GM21825 (cell line): ENCODE measurements at regions not wholly inside any gene's neighbourhood (a gene's known extent, or its start where the extent isn't known, plus 50 kb on each side); places are given as distances from the start of the nearest gene placed in this dataset.

Experiments
- ATAC-seq: cut with Tn5 transposase; IDR thresholded peaks from one replicate; pipeline ENCODE4 v1.9.1; 2021; ENCODE audit warnings: mild to moderate bottlenecking, moderate library complexity; ENCODE audit not compliant: unreplicated experiment

DNA sequence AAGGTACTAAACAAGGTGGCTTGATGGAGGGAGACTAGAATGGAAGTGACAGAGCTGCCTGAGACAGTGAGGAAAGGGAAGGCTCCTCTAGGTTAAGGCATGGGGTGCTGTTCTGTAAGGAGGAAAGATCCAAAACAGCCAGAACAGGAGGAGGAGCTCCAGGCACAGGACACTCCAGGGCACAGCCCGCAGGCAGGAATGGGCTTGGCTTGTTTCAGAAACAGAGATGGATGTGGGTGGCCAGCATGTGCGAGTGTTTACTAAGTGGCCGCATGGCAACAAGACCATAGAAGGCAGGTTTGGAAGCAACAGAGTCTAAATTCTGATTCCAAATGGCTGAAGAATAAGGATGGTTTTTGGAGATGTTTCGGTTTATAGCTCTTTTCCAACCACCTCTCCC is 889.1 kb downstream of the AACS start:
- no peak for ATAC-seq

DNA sequence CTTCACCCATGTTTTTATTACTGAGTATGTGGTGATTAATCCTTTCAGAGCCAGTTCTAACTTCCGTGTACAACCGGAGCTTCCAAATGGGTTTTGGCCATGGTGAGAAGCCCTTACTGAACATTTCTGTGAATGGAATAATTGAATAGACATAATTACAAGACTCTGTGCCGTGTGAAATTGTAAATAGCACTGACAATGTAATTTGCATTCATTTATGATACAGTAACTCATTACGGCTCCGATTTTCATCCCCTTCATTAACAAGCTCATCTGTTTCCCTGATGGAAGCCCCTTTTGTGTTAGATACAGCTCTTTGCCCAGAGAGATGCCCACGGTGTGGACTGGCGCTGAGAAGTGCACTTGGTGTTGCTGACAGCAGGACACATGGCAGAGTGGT is 891.0 kb downstream of the AACS start:
- no peak for ATAC-seq

DNA sequence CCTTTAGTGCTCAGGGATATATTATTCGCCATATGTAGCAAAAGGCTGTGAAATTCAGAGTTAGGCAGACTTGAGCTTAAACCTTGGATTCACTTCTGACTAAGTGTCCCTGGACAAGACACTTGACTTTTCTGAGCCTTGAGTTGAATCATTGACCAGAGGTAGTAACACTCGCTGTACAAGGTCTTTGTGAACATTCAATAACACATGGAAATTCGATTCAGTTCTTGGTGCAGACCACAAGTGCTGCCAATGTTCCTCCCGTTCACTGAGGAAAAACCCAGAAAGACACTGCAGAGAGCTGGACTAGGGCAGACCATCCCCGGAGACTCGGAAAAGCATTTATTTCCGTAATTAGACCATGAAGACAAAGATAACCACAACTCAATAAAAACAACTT is 901.4 kb downstream of the AACS start:
- ATAC-seq, result no peak

DNA sequence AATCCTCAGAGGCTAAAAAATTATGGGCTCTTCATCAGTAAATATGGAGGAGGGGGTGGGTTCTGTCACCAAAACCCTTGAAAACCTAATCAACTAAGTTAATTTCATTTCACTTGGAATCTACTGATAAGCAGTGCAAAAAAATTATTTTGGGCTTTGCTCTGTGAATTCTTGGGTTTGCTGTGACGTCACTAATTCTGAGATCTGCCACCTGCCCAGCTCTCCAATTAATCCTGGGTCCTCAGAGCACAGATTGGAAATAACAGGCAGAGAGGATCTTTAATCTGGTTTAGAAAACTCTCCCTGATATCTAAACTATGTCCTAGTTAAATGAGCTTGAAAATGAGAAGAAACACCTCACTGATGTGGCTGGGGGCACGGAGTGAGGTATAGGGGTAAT is 903.2 kb downstream of the AACS start:
- no peak for ATAC-seq

DNA sequence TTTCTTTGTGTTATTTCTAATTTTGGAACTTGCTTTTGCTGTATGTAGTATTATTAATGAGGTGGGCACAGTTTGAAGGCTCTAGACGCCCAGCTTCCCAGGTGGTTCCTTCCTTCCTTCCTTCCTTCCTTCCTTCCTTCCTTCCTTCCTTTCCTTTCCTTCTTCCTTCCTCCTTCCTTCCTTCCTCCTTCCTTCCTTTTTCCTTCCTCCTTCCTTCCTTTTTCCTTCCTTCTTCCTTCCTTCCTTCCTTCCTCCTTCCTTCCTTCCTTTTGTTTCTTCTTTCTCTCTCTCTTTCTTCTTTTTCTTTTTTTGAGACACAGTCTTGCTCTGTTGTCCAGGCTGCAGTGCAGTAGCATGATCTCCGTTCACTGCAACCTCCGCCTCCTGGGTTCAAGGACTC is 906.7 kb downstream of the AACS start:
- ATAC-seq, result no peak

DNA sequence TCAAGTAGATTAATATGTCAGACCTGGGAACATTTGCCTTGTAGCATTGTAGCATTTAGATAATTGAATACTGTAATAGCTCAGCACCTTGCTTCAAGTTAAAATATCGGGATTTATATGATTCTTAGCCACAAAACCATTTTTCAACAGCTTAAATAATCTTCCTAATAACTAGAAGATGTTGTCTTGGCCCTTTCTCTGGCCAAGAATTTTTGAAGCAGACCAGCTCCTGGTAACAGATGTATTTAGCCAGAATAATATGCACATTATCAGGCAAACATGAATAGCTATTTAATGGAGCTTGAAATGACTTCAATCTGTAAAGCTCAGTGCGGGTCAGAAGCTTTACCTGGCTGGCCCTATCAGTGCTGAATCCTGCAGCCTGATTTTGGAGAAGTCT is 913.1 kb downstream of the AACS start:
- ATAC-seq, result no peak

DNA sequence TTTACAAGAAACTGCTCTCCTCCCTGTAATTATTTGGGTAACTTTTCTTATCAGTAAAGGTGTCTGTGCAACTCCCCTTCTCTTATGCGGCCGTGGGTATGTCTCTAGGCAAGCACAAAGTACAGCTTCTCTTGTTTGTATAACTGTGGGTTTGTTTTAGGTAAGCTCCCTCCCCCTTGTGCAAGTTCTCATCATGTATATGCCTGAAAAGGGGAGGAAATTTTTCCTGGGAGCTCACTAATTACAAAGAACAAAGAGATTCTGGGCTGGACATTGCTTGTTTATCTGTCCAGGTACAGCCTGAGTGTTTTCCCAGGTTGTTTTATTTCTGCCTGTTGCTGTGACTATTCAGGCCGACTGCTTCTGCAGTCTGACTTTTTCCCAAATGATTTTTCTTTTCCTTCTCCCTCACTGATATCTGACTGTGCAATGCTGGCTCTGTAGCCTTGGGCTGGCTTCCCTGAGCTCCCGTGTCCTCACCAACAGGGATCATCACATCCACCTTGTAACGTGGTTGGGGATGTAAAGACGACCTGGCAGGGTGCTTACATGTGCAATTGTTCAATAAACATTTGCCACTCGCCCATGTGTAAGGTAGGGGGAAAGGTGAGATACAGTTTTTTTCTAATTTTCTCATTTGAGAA is 916.5 kb downstream of the AACS start:
- ATAC-seq, result no peak

DNA sequence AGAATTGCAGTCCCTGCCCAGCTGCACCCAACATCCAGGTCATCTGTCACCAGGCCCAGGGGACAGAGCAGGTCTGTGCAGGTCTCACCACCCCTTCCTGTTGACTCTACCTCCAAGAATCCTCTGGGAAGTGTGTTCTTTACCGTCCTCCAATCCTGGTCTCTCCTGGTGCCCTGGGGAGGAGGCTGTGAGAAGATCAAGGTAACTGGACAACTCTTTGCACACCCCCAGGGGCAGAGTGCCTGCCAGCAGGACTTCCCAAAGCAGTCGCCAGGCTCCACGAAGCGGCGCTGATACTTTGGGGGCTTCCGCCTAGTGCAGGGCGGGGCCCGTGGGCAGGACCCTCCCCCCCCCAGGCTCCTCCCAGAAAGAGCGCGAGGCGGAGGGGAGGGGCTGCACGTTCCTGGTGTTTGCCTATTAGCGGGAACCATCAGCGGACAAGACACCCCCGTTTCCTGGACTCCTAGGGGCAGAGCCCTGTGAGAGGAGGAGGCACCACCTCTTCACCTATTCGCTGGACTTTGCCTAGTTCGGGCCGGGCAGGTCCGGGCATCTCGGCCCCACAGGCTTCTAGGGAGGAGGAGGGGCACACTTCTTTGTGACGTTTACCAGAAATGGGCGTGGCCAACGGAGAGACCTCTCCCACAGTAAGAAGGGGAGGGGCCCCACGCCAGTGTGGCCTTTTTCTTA is 918.0 kb downstream of the AACS start:
- no peak for ATAC-seq

DNA sequence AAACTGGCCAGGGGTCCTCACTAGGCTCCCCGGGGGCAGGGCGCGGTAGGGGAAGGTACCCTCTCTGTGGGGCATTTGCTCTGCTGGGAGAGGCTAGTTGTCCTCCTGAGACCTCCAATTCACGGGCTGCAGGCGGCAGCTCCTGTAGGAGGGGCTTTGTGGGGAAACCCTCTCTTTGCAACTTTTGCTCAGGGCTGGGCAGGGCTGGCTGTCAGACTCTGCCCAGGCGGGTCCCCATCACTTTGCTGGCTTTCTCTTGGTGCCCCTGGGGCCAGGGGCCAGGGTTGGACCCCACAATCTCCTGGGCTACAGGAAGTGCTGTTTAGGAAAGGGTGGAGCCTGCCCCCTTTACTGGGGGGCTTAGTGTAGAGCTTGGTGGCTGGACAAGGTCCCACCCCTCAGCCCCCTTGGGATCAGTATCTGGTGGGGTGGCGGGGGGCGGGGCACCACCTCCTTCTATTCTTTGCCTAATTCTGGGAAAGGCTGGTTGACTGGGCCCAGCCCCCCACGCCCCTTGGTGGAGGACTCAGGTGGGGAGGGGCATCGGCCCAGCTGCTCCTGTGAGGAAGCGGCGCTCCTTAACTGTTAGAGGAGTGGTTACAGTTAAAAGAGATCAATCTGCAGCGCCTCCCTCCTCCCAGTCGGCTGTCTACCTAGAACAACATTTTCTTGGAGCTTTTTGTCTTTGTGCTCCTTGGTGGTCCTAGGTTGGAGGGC is 918.7 kb downstream of the AACS start:
- no peak for ATAC-seq

DNA sequence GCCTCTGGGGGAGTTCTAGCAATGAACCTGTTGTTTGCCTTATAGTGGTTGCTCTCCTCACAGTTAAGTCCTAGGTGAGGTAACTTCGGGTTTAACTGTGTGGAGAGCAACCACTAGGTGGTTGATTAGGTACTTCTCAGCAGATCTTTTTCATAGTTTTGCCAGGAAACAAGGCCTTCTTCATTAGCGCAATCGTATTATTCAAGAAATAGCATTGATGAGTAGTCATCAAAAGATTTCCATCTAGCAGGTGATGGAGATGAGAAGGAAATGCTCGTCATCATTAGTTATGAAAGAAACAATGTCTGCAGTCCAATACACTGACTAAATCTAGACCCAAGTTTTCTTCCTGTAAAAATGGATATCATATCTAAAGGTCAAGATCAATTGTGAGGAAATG is 923.3 kb downstream of the AACS start:
- no peak for ATAC-seq

DNA sequence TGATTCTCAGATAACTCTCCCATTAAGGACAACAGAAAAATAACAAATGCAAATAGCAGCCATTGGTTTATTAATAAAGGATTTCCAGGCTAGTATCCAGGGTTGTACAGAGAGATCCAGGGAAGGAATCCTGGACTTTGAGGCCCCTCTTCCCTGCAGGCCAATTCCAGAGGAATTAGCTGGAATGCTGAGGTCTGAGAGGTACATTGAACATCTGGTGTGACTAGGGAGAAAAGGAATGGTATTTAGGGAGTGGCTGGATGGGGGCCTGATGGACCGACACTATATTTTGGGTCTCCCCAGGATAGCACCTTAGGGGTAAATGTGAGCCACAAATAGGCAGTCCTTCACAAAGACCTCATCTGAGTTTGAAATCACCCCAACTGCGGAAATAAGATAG is 924.5 kb downstream of the AACS start:
- no peak for ATAC-seq

DNA sequence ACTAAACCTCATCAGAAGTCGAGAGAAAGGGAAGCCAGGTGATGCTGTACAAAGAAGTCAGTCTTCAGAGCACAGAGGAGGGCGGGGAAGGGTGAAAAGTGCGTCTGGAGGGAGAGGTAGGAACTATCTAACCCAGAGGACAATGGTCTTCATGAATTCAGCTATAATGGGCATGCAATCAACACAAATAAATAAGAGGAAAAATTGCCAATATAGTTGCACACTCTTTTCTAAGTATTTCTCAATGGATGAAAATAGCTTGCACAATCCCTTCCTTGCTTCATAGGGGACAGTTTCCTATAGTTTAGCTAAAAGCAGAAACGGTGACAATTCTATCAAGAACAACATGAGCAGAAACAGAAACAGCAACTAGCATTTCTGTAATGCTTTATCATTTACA is 931.2 kb downstream of the AACS start:
- no peak for ATAC-seq

DNA sequence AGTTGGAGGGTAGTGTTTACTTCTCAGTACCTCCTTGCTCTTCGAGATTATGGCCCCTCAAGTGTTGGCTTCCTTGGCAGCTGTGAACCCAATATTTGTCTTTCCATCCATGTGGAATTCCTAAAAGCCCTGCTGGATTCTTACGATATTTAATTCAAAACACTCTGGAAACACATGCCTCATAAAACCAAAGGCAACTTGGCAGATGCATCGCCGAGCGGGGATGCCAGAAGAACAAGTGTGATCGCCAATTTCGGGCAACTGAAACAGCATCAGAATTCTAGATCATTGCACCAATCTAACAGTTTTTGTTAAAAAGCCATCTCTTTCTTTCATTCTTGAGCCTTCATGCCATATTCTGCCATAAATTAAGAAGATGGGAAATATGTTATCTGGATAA is 934.4 kb downstream of the AACS start:
- no peak for ATAC-seq

DNA sequence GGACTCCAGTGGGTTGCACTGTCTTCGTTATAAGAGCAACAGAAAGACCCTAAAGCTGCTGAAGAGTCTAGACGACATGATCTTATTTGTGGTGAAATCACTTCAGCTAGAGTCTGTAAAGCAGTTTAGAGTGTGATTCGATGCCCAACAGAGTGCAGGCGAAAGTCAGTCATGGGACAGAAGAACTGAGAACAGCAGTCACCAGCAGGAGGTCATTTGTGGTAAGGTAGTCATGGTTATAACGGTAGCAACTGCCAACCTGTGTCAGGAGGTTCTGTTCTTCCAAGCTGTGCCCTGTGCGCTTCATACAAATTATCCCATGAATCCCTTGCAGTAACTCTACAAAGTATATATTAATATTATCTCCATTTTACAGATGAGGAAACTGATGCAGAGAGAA is 954.1 kb downstream of the AACS start:
- ATAC-seq, result no peak

DNA sequence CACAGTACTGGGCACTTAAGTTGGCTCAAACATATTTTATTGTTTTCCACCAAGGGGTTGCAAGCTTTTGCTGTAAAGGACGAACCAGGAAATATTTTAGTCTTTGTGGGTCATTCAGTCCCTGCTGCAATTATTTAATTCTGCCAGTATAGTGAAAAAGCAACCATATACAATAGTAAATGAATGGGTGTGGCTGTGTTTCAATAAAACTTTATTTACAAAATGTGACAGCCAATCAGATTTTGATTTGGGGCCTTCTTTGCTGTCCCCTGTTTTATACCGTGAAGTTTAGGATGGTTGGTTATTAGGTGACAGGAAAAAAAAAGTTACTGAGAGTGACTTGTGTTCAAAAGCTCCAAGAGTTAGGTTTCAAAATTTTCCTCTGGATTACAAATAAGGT is 956.4 kb downstream of the AACS start:
- no peak for ATAC-seq

DNA sequence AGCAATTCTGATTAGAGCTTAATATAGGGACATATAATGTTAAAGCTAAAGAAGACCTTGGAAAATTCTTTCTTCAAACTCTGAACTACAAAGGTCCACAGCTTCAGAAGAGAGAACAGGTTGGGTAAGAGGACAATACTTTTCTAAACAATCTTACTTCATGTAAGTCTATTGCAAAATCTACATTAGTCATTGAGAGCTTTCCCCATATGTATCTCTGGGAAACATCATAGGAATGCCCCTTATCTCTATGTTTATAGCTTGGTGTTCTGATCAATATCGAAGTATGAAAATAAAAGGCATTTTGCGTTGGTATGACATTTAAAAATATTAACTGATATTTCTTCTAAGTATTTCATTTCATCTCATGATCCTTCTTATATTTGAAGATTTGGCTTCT is 962.6 kb downstream of the AACS start:
- no peak for ATAC-seq

DNA sequence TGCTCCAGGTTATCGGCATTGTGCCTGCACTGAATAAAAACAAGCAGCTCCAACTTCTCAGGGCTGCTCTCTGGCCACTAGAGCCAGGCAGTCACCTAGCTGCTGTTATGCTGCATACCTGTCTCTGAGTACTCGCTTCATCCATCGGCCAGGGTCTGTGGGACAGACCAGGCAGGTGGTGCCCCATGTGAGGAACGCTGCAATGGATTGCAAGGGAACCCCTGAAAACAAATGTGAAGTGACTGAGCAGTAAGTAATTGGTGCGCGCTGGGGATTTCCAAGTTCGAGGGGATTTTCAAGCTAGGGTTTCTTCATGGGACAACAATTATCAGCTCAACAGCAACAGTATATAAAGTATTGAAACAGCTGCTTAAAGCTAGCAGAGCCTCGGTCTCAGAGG is 965.3 kb downstream of the AACS start:
- no peak for ATAC-seq

DNA sequence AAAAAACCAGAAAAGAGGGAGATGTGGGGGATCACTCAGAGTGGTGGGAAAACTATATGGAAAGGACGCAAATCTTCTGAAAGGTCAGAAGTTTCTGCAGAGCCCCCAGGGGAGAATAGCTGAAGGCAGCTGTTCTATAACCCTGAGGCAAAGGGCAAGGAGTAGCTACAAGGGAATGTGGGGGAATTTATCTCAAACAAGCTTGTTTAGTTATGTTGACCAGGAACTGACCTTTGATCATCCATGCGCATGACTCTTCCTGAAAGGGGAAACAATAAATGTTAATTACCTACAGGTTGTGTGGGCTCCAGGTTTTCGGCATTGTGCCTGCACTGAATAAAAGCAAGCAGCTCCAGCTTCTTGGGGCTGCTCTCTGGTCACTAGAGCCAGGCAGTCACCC is 968.5 kb downstream of the AACS start:
- ATAC-seq, result no peak

DNA sequence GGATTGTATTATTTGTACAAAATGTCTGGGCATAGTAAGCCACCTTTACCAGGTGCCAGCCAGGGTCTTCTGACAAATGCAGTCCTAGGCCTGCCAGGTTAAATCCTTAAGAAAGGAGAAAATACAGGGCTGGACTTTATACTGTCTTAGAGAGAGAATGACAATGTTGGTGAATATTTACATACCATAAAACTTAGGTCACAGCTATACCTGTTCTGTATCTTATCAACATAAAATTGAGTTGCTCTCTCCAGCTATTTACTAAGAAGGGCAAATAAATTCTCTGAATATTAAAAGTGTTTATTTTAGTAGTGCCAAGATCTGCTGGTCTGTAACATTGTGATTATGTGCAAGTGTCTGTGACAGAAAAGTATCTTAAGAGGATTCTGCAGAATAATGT is 971.1 kb downstream of the AACS start:
- no peak for ATAC-seq

DNA sequence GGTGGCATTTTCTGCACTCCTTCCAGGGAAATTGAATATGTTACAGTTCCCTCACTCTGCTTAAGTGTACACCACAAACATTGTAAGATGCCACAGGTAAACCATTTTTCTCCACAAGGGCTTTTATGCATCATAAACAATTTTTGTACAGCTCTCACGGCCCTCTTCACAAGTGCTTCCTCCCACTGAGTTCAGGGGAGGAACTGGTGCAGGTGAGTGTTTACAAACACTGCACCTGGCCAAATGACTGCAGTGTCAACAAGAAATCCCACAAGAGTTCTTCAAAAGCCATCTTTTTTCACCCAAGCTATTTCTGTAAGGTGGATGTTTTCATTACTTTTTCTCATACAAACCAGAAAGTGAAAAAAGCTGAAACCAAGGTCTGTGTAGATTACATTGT is 973.2 kb downstream of the AACS start:
- no peak for ATAC-seq

DNA sequence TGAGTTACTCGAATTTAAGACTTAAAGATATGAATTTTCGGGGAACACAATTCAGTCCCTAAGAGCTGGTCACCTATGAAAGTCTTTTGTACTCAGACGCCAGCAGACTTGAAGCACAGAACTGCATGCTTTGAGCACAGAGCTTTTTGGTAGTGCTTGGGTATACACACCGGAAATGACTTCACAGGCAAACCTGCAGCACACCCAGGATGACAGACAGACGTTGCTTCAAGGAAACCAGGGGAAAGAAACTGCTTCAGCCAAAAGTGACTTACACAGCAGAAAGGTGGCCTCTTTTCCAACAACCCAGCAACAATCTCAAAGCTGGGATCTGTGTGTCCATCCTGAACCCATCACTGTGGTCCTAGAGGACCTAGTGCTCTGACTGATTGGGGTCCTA is 975.1 kb downstream of the AACS start:
- no peak for ATAC-seq

DNA sequence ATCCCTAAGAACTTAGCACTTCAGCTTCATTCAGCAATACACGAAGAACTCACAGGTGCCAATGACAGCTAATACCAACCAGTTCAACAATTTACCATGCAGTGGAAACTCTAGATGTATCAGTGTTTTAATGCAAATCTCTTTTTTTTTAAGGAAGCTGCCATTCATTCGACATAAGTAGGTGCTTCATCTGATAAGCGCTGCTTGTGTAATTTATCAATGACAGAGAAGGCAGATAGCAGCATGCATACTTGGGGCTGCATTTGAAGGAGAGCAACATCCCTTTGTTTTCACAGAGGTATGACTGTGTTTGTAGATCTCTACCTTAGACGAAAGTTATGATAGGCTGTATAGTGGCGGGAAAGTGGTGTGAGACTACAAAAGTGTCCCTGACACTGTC is 977.1 kb downstream of the AACS start:
- ATAC-seq, result no peak
